GM23338 (cell line): ENCODE measurements at regions not wholly inside any gene's neighbourhood (a gene's known extent, or its start where the extent isn't known, plus 50 kb on each side); places are given as distances from the start of the nearest gene placed in this dataset.

Experiments used
- CREB1 ChIP-seq: fragments of 250-450 bp; sonication (Bioruptor Pico); IDR thresholded peaks from 2 replicates; pipeline ENCODE4 v1.5.0; 2020; ENCODE audit warnings: low read depth, mild to moderate bottlenecking, moderate library complexity
- CTCF ChIP-seq, 2 experiments: fragments of 200-600 bp in 1 of 2; sonication (generic) in 1 of 2; conservative IDR thresholded peaks; 2 replicates each; pipeline versions ENCODE4 v1.5.1 to v1.6.1; 2016 to 2017; ENCODE audit warnings: antibody characterized with exemption in 2 of 2, low read depth in 2 of 2, mild to moderate bottlenecking in 2 of 2, moderate library complexity in 1 of 2
- ETS1 ChIP-seq: IDR thresholded peaks from 2 replicates; pipeline ENCODE4 v1.6.1; 2016; ENCODE audit warnings: antibody characterized with exemption
- EZH2 ChIP-seq: fragments of 200-600 bp; sonication (generic); IDR thresholded peaks from one replicate; pipeline ENCODE4 v1.8.0; 2017; ENCODE audit warnings: antibody characterized with exemption, mild to moderate bottlenecking, low read depth; ENCODE audit not compliant: unreplicated experiment
- EZH2phosphoT487 ChIP-seq: fragments of 200-600 bp; sonication (generic); IDR thresholded peaks from one replicate; pipeline ENCODE4 v1.8.1; 2018; ENCODE audit warnings: antibody characterized with exemption; ENCODE audit not compliant: unreplicated experiment
- POLR2AphosphoS5 ChIP-seq: IDR thresholded peaks from 2 replicates; pipeline ENCODE4 v1.6.1; 2016; ENCODE audit warnings: antibody characterized with exemption, low read depth
- REST ChIP-seq: IDR thresholded peaks from one replicate; pipeline ENCODE4 v1.6.1; 2018; ENCODE audit warnings: antibody characterized with exemption; ENCODE audit not compliant: unreplicated experiment

- TF ChIP-seq CTCF (conservative IDR thresholded peaks at IDR 0.05; ENCODE audit: low read depth in 2 of 2): no peak
- no peak for TF ChIP-seq EZH2phosphoT487
- TF ChIP-seq EZH2: no peak
- TF ChIP-seq POLR2AphosphoS5: no peak
- no peak for TF ChIP-seq CREB1 (CRISPR knock-in tag)
- TF ChIP-seq ETS1: no peak
- TF ChIP-seq REST: no peak
These were observed 220.0 kb upstream of the TPRG1 start for GRCh38 chr3:188951734-188952133.
